ENCODE measurements at regions not wholly inside any gene's neighbourhood (a gene's known extent, or its start where the extent isn't known, plus 50 kb on each side); places are given as distances from the start of the nearest gene placed in this dataset.

- no peak for DNase-seq (ENCODE audit: low spot score)
These were observed 50.3 kb downstream of the NAV1 start for GRCh38 chr1:201589186-201589585.

- DNase-seq (ENCODE audit: low spot score): no peak
These were observed 51.5 kb downstream of the NAV1 start for GRCh38 chr1:201590474-201590873.

GRCh38 chr1:201591348-201591747 is 52.4 kb downstream of the NAV1 start:
- DNase-seq (ENCODE audit: low spot score): no peak

- no peak for DNase-seq (ENCODE audit: low spot score)
These were observed 53.1 kb downstream of the NAV1 start for GRCh38 chr1:201591981-201592380.

- no peak for DNase-seq (ENCODE audit: low spot score)
These were observed 54.4 kb downstream of the NAV1 start for GRCh38 chr1:201593200-201593921.

GRCh38 chr1:201594575-201595245 is 55.8 kb downstream of the NAV1 start:
- DNase-seq (ENCODE audit: low spot score): no peak

GRCh38 chr1:201595381-201595780 is 56.5 kb downstream of the NAV1 start:
- DNase-seq (ENCODE audit: low spot score): no peak

- DNase-seq (ENCODE audit: low spot score): no peak
These were observed 57.4 kb downstream of the NAV1 start for GRCh38 chr1:201596101-201596868.

GRCh38 chr1:201597551-201598230 is 58.8 kb downstream of the NAV1 start:
- no peak for DNase-seq (ENCODE audit: low spot score)

GRCh38 chr1:201598396-201598795 is 59.5 kb downstream of the NAV1 start:
- DNase-seq (ENCODE audit: low spot score): no peak

GRCh38 chr1:201598973-201599372 is 60.0 kb downstream of the NAV1 start:
- DNase-seq (ENCODE audit: low spot score): no peak

GRCh38 chr1:201599548-201599947 is 60.6 kb downstream of the NAV1 start:
- no peak for DNase-seq (ENCODE audit: low spot score)

- no peak for DNase-seq (ENCODE audit: low spot score)
These were observed 63.7 kb downstream of the NAV1 start for GRCh38 chr1:201602413-201603265.

GRCh38 chr1:201603613-201604232 is 64.8 kb downstream of the NAV1 start:
- DNase-seq (ENCODE audit: low spot score): no peak

GRCh38 chr1:201605385-201606010 is 66.6 kb downstream of the NAV1 start:
- no peak for DNase-seq (ENCODE audit: low spot score)

GRCh38 chr1:201606096-201606495 is 67.2 kb downstream of the NAV1 start:
- no peak for DNase-seq (ENCODE audit: low spot score)

GRCh38 chr1:201606623-201607022 is 67.7 kb downstream of the NAV1 start:
- no peak for DNase-seq (ENCODE audit: low spot score)

- no peak for DNase-seq (ENCODE audit: low spot score)
These were observed 69.9 kb downstream of the NAV1 start for GRCh38 chr1:201608635-201609395.

GRCh38 chr1:201609661-201610318 is 70.9 kb downstream of the NAV1 start:
- no peak for DNase-seq (ENCODE audit: low spot score)
